Loucy (cell line): ENCODE measurements at regions not wholly inside any gene's neighbourhood (a gene's known extent, or its start where the extent isn't known, plus 50 kb on each side); places are given as distances from the start of the nearest gene placed in this dataset.

ENCODE experiments used
- H2AFZ ChIP-seq: fragments of 200-600 bp; sonication (generic); 2 replicates; pipeline ENCODE4 v1.6.0; 2016; ENCODE audit warnings: antibody characterized with exemption, mild to moderate bottlenecking, low read length, moderate library complexity
- H3F3A ChIP-seq: fragments of 200-600 bp; 2 replicates; pipeline ENCODE4 v1.6.0; 2016; ENCODE audit warnings: antibody characterized with exemption, low read depth, mild to moderate bottlenecking
- H3K27me3 ChIP-seq: fragments of 200-600 bp; sonication (generic); 2 replicates; pipeline ENCODE4 v1.6.1; 2014; ENCODE audit warnings: low read length, mild to moderate bottlenecking; ENCODE audit not compliant: insufficient read depth, poor library complexity, severe bottlenecking
- H3K36me3 ChIP-seq: fragments of 200-600 bp; sonication (generic); 2 replicates; pipeline ENCODE4 v1.6.1; 2016; ENCODE audit warnings: low read length; ENCODE audit not compliant: insufficient read depth
- H3K4me1 ChIP-seq: fragments of 200-600 bp; sonication (generic); 2 replicates; pipeline ENCODE4 v1.5.1; 2014; ENCODE audit warnings: low read length, mild to moderate bottlenecking; ENCODE audit not compliant: insufficient read depth, poor library complexity, severe bottlenecking
- H3K4me2 ChIP-seq: fragments of 200-600 bp; sonication (generic); 2 replicates; pipeline ENCODE4 v1.6.0; 2014; ENCODE audit warnings: antibody characterized with exemption, low read length, low read depth, mild to moderate bottlenecking; ENCODE audit not compliant: poor library complexity, severe bottlenecking
- H3K4me3 ChIP-seq: fragments of 200-600 bp; sonication (generic); 2 replicates; pipeline ENCODE4 v1.5.1; 2014; ENCODE audit warnings: low read length, mild to moderate bottlenecking, mixed read lengths; ENCODE audit not compliant: poor library complexity, severe bottlenecking
- H3K79me2 ChIP-seq: fragments of 200-600 bp; sonication (generic); 2 replicates; pipeline ENCODE4 v1.6.1; 2014; ENCODE audit warnings: low read length; ENCODE audit not compliant: insufficient read depth
- H3K9ac ChIP-seq: fragments of 200-600 bp; sonication (generic); 2 replicates; pipeline ENCODE4 v1.6.0; 2014; ENCODE audit warnings: mild to moderate bottlenecking, low read depth, low read length, moderate library complexity; ENCODE audit not compliant: poor library complexity, severe bottlenecking
- H3K9me2 ChIP-seq: fragments of 200-600 bp; sonication (generic); replicated peaks from 2 replicates; pipeline ENCODE4 v1.6.1; 2016; ENCODE audit warnings: low read depth, low read length, mixed read lengths
- H3K9me3 ChIP-seq: fragments of 200-600 bp; sonication (generic); 2 replicates; pipeline ENCODE4 v1.6.1; 2014; ENCODE audit warnings: mild to moderate bottlenecking, antibody characterized with exemption, low read length, low read depth; ENCODE audit not compliant: insufficient read depth
- H4K20me1 ChIP-seq: fragments of 200-600 bp; sonication (generic); 2 replicates; pipeline ENCODE4 v1.6.0; 2014; ENCODE audit warnings: antibody characterized with exemption, low read length, mild to moderate bottlenecking; ENCODE audit not compliant: insufficient read depth, poor library complexity, severe bottlenecking
- CTCF ChIP-seq: fragments of 200-600 bp; sonication (generic); conservative IDR thresholded peaks from 2 replicates; pipeline ENCODE4 v1.5.1; 2014; ENCODE audit warnings: mild to moderate bottlenecking, antibody characterized with exemption, low read length
- EZH2phosphoT487 ChIP-seq: fragments of 200-600 bp; IDR thresholded peaks from 2 replicates; pipeline ENCODE4 v1.6.1; 2018; ENCODE audit warnings: antibody characterized with exemption, mild to moderate bottlenecking, moderate library complexity, borderline replicate concordance

DNA sequence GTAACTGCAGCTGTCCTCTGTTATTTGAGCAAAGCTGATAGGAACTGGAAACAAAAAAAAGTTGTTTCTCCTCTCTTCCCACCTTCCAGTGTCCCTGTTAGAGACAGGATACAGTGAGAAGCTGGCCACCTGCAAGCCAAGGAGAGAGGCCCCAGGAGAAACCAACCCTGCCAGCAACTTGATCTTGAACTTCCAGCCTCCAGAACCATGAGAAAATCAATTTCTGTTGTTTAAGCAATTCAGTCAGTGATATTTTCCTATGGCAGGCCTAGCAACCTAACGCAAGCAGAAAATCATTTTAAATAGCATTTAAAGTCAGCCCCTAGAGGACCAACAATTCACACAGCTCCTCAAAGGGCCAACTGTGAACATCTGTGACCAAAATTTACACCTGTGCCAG lies 291.3 kb downstream of the OXSM start:
- no peaks in the 10 kb centered on the region for H3K9me3 ChIP-seq
- H3K9me2 ChIP-seq: no peaks in the 10 kb centered on the region
- H3K27me3 ChIP-seq: no peaks in the 10 kb centered on the region
- H3K4me2 ChIP-seq: no peak overlapping the region
- H4K20me1 ChIP-seq: no peaks in the 10 kb centered on the region
- H2AFZ ChIP-seq: no peak overlapping the region
- TF ChIP-seq CTCF (no peak), EZH2phosphoT487 (no peak)
- no peaks in the 10 kb centered on the region for H3F3A ChIP-seq
- H3K79me2 ChIP-seq: no peaks in the 10 kb centered on the region
- H3K36me3 ChIP-seq: no peaks in the 10 kb centered on the region
- H3K4me3 ChIP-seq: no peak overlapping the region
- no peaks in the 10 kb centered on the region for H3K4me1 ChIP-seq
- H3K9ac ChIP-seq: no peak overlapping the region

- no peaks in the 10 kb centered on the region for H3K9me3 ChIP-seq
- H3K27me3 ChIP-seq: no peaks in the 10 kb centered on the region
- no peak overlapping the region for H3K9ac ChIP-seq
- H3K4me2 ChIP-seq: no peak overlapping the region
- H3F3A ChIP-seq: no peaks in the 10 kb centered on the region
- H3K4me3 ChIP-seq: no peak overlapping the region
- H4K20me1 ChIP-seq: no peaks in the 10 kb centered on the region
- no peaks in the 10 kb centered on the region for H3K79me2 ChIP-seq
- H3K36me3 ChIP-seq: no peaks in the 10 kb centered on the region
- no peak overlapping the region for H2AFZ ChIP-seq
- no peak for TF ChIP-seq CTCF
- TF ChIP-seq EZH2phosphoT487: no peak
- H3K9me2 ChIP-seq: no peaks in the 10 kb centered on the region
- no peaks in the 10 kb centered on the region for H3K4me1 ChIP-seq
These were observed 291.9 kb downstream of the OXSM start for GRCh38 chr3:26081806-26082205.

- Histone ChIP-seq H2AFZ (no peak overlapping the region), H3K4me3 (no peak overlapping the region), H3K4me1 (no peaks in the 10 kb centered on the region), H3K9me3 (0 out of 2 replicates have a peak, but pooled peaks cover 3% of the 10 kb centered on the region), H3K27me3 (no peaks in the 10 kb centered on the region), H4K20me1 (no peaks in the 10 kb centered on the region), H3F3A (no peaks in the 10 kb centered on the region), H3K4me2 (no peak overlapping the region), H3K79me2 (no peaks in the 10 kb centered on the region), H3K9ac (no peak overlapping the region), H3K36me3 (no peaks in the 10 kb centered on the region), H3K9me2 (no peaks in the 10 kb centered on the region)
- TF ChIP-seq EZH2phosphoT487: no peak
- TF ChIP-seq CTCF: no peak
These were observed 293.0 kb downstream of the OXSM start for GRCh38 chr3:26082911-26083310.
